ENCODE measurements at regions not wholly inside any gene's neighbourhood (a gene's known extent, or its start where the extent isn't known, plus 50 kb on each side); places are given as distances from the start of the nearest gene placed in this dataset.
A peak's percentile ranks its signal among the peaks of the same experiment; 100 is the strongest.

GRCh38 chr22:25281675-25282345, 62.4 kb downstream of the CRYBB2 start:
- Histone ChIP-seq H3K4me2 (ENCODE audit: insufficient read depth in 1 of 2, low read depth in 2 of 2, low read length in 2 of 2) (peak overlapping the region; percentile 78 to 93), H3K14ac (ENCODE audit: insufficient read length) (no peak overlapping the region), H3K4me3 (ENCODE audit: extremely low read depth in 1 of 4, insufficient read depth in 2 of 4, low read depth in 3 of 4, low read length in 4 of 4) (peak overlapping the region; percentile 61 to 93 (median 76)), H3K9me3 (ENCODE audit: insufficient read depth in 2 of 2, low read depth in 1 of 2, low read length in 1 of 2) (no peaks in the 10 kb centered on the region), H2AK5ac (ENCODE audit: low read depth, low read length) (no peak overlapping the region), H2AFZ (ENCODE audit: low read length) (peak overlapping the region; percentile 76), H2BK12ac (ENCODE audit: low read depth, low read length) (no peak overlapping the region), H3K23ac (ENCODE audit: insufficient read length) (no peak overlapping the region), H2BK20ac (ENCODE audit: low read length) (no peak overlapping the region), H3K4me1 (replicated peaks in 1 of 4; ENCODE audit: control insufficient read depth in 3 of 4, insufficient read depth in 4 of 4, low read length in 3 of 4) (peaks cover 0 to 2% (median under 1%) of the 10 kb centered on the region in 4 experiments; a peak in 2 of 7 replicates), H3K56ac (replicated peaks; ENCODE audit: insufficient read length, low read depth, low read length) (no peak overlapping the region), H3K4ac (replicated peaks; ENCODE audit: insufficient read length, low read depth, low read length) (no peak overlapping the region), H3K36me3 (ENCODE audit: control insufficient read depth in 2 of 4, insufficient read depth in 4 of 4, low read length in 3 of 4) (no peaks in the 10 kb centered on the region), H4K8ac (ENCODE audit: extremely low read depth, insufficient read depth, low read length) (no peak overlapping the region), H3K79me2 (ENCODE audit: control insufficient read depth in 1 of 2, insufficient read depth in 2 of 2, low read length in 2 of 2) (no peaks in the 10 kb centered on the region), H4K20me1 (replicated peaks in 1 of 2; ENCODE audit: control insufficient read depth in 1 of 2, insufficient read depth in 2 of 2, low read length in 2 of 2) (peaks cover 0 to 1% of the 10 kb centered on the region in 2 experiments), H3K23me2 (ENCODE audit: low read depth, low read length) (peaks cover 13% of the 10 kb centered on the region), H3K27ac (ENCODE audit: low read depth, low read length) (no peak overlapping the region), H3K18ac (ENCODE audit: extremely low read depth, low read length) (peak overlapping the region; percentile 60), H3K27me3 (replicated peaks in 1 of 4; ENCODE audit: control insufficient read depth in 3 of 4, extremely low read depth in 1 of 4, insufficient read depth in 3 of 4, low read length in 3 of 4) (peaks cover 3 to 21% (median 15%) of the 10 kb centered on the region in 4 experiments), H2BK15ac (ENCODE audit: low read length) (peak overlapping the region; percentile 10; the same call in 1 of the 2 replicates), H2BK120ac (replicated peaks; ENCODE audit: low read depth, low read length) (no peak overlapping the region), H3K9ac (replicated peaks in 1 of 4; ENCODE audit: extremely low read depth in 1 of 4, low read depth in 3 of 4, low read length in 3 of 4) (no peak overlapping the region), H4K91ac (replicated peaks; ENCODE audit: insufficient read length, low read length) (no peak overlapping the region), H4K5ac (ENCODE audit: insufficient read length, low read depth, low read length) (no peak overlapping the region), H3K79me1 (ENCODE audit: low read depth, low read length) (no peaks in the 10 kb centered on the region), H2BK5ac (ENCODE audit: low read depth, low read length) (no peak overlapping the region)
- FAIRE-seq: peak; percentile 66
- peak in 1 of 2 experiments; percentile 76 for DNase-seq (ENCODE audit: low read depth in 1 of 2, low spot score in 2 of 2)
- ChIA-PET CTCF (ENCODE audit: partially characterized antibody) (interaction anchor here (0.9 to 2.3 kb wide), 8 partner anchors 14 to 145 kb away, joined by 3 to 8 read pairs (median 4); no protein-coding TSS in a partner anchor), POLR2A (ENCODE audit: partially characterized antibody) (interaction anchor here (1.0 to 1.6 kb wide), 2 partner anchors 13 to 110 kb away, joined by 3 to 5 read pairs; no protein-coding TSS in a partner anchor)
- 11% methylated on average over 26 of the region's 26 CpGs; no CpG with 5 or more reads in 1 of the 2 experiments for WGBS, 2 experiments (ENCODE audit: extremely low coverage in 1 of 2, insufficient coverage in 1 of 2, insufficient read length in 1 of 2, insufficient replicate concordance in 2 of 2, low coverage in 1 of 2, low lambda C conversion rate in 2 of 2, missing lambda C conversion rate in 1 of 2)
- TF ChIP-seq JUND (IDR thresholded peaks at IDR 0.05; ENCODE audit: low read length) (no peak), RBBP5 (IDR thresholded peaks at IDR 0.05; ENCODE audit: borderline replicate concordance, low read depth, low read length) (no peak), CEBPB (IDR thresholded peaks at IDR 0.05; ENCODE audit: low read depth, low read length) (no peak), TBP (IDR thresholded peaks at IDR 0.05; ENCODE audit: low read depth, low read length) (no peak), BRCA1 (IDR thresholded peaks at IDR 0.05; ENCODE audit: low read depth, low read length) (no peak)

Measured in H1 (cell line).